VCaP (cell line): ENCODE measurements at regions not wholly inside any gene's neighbourhood (a gene's known extent, or its start where the extent isn't known, plus 50 kb on each side); places are given as distances from the start of the nearest gene placed in this dataset.

Experiments used
- H3K27ac ChIP-seq: fragments of 450-650 bp; 2 replicates; pipeline ENCODE4 v1.5.1; 2017
- TF ChIP-seq, protein P1 (sequence below): fragments of 450-650 bp; conservative IDR thresholded peaks from 2 replicates; pipeline ENCODE4 v1.5.1; 2017; ENCODE audit warnings: mild to moderate bottlenecking, moderate library complexity

DNA sequence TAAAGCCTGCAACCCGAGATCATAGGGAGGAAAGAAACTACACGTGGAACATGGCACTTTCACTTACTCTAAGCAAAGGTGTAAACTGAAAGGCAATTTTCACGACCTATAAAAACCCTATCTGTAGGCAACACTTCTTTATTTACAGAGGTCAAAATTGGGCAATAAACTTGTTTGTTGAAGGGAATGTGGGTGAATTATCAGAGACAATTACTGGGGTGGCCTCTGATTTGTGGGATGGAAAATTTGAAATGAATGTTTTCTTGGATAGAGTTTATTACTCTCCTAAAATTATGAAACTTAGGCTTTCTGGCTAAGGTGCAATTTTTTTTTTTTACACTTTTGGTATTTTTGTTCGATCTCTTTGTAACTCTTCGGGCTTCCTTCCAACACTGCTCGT lies 734.1 kb upstream of the TENM3 start:
- TF ChIP-seq, protein P1, sequence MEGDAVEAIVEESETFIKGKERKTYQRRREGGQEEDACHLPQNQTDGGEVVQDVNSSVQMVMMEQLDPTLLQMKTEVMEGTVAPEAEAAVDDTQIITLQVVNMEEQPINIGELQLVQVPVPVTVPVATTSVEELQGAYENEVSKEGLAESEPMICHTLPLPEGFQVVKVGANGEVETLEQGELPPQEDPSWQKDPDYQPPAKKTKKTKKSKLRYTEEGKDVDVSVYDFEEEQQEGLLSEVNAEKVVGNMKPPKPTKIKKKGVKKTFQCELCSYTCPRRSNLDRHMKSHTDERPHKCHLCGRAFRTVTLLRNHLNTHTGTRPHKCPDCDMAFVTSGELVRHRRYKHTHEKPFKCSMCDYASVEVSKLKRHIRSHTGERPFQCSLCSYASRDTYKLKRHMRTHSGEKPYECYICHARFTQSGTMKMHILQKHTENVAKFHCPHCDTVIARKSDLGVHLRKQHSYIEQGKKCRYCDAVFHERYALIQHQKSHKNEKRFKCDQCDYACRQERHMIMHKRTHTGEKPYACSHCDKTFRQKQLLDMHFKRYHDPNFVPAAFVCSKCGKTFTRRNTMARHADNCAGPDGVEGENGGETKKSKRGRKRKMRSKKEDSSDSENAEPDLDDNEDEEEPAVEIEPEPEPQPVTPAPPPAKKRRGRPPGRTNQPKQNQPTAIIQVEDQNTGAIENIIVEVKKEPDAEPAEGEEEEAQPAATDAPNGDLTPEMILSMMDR, result no peak
- peak overlapping the region; percentile 94 for H3K27ac ChIP-seq

- H3K27ac ChIP-seq, result no peak overlapping the region
- TF ChIP-seq, protein P1, result no peak
These were observed 725.7 kb upstream of the TENM3 start for GRCh38 chr4:181517491-181517890.

- TF ChIP-seq, protein P1, result no peak
- no peak overlapping the region for H3K27ac ChIP-seq
These were observed 722.4 kb upstream of the TENM3 start for GRCh38 chr4:181520790-181521189.

DNA sequence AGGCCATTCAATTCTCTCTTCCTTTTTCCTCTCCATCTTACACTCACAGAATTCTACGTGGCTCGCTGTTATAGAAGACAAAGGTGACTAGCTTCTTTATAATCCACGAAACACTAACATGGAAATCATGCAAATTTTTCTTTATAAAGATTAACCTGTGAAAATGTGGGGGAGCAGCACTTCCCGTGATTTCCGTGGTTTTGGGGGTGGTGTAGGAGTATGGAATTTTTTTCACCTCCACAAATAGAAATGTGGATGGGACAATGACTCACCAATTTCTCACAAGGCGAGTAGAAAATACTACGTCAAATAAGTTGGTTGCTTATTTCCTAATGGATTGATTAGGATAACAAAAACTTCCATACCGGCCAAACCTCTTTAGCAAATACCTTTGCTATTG lies 719.2 kb upstream of the TENM3 start:
- no peak overlapping the region for H3K27ac ChIP-seq

DNA sequence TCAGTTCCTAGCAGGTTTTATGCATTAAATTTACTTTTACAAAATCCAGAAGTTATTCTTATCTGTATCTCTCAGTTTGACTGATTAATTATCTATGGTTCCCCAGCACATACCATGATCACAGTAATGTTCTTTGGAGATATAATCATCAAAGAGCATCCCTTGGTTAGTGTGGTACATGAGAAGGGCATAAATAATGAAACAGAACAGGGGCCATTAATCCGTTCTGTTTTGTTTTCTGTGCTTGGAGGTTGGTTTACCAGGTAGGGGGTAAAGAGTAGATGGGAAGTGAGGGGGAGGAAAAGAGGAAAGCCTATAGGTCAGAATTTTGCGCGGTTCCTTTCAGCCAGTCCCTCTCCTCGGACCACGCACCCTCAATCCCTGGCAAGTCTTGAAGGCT lies 718.7 kb upstream of the TENM3 start:
- H3K27ac ChIP-seq, result no peak overlapping the region
- TF ChIP-seq, protein P1, result no peak

More for the DNA sequence above, 719.2 kb upstream of the TENM3 start:
- TF ChIP-seq, protein P1, result no peak

DNA sequence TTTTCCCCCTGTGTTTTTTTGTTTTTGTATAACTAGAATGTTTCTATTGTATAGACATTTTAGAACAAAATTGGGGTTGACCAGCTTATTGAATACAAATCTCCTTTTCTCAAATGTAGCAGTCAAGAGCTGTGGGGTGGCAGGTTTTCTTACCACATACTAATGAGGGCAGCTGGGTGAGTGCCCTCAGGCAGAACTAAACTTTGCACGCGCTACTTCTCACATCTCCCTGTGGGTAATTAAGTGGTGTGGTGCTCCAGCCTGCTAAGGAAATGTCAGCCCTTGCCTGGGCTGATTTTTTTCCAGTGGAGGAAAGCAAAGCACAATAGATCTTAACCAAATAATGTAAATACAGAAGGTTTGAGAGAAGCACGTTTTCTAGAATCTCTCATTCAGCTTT lies 717.6 kb upstream of the TENM3 start:
- TF ChIP-seq, protein P1, result no peak
- H3K27ac ChIP-seq, result no peak overlapping the region

GRCh38 chr4:181528570-181529184 lies 714.5 kb upstream of the TENM3 start:
- H3K27ac ChIP-seq, result peak overlapping the region; percentile 10; the same call in 1 of the 2 replicates
- TF ChIP-seq, protein P1, result peak; percentile 99
